LNCaP clone FGC (cell line): ENCODE measurements at regions not wholly inside any gene's neighbourhood (a gene's known extent, or its start where the extent isn't known, plus 50 kb on each side); places are given as distances from the start of the nearest gene placed in this dataset.

Source experiments
- DNase-seq: peaks from one replicate; pipeline ENCODE4 v3.0.0-alpha.2; 2011; ENCODE audit warnings: low read depth
- H3K4me3 ChIP-seq: 2 replicates; pipeline ENCODE4 v1.5.1; 2011; ENCODE audit warnings: mild to moderate bottlenecking, low read depth, low read length, control low read depth
- CTCF ChIP-seq: IDR thresholded peaks from 2 replicates; pipeline ENCODE4 v1.5.1; 2012; ENCODE audit warnings: mild to moderate bottlenecking; ENCODE audit not compliant: control insufficient read depth, insufficient read depth; ENCODE audit errors: extremely low read depth

DNA sequence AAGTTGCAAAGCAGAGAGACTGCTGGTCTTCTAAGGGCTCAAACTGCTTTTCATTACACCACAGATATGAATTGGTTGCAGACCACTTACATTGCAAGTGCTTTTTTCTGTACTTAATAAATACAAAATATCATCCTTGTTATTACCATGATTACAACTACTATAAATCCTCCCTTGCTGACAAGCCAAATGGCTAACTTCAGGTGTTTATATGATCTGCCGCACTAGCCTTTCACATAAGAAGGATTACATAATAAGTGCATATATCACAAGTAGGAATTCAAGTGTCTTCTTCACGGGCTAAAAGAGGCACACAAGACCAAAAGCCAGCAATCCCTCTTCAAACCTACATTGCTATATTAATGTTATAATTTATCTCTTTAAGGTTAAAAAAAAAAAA, 373.0 kb downstream of the ZEB2 start:
- no peak for DNase-seq
- TF ChIP-seq CTCF, result no peak
- H3K4me3 ChIP-seq, result no peak overlapping the region

DNA sequence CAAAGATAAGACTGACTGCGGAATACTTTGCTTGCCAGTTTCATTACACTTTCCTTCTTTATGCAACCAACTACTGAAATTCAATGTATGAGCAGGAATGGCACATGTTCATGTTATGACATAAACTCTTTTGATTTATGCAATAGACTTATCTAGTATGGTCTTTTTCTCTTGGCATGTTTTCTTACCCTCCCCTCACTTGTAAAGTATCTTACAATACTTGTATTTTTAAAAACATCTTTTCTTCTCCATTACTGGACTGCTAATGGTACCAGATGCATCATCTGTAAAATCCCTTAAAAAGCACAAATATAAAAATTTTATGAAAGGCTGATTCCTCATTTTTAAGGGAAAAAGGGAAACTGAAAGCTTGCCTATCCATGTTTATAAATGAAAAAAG, 373.8 kb downstream of the ZEB2 start:
- no peak overlapping the region for H3K4me3 ChIP-seq
- no peak for TF ChIP-seq CTCF
- DNase-seq, result no peak

DNA sequence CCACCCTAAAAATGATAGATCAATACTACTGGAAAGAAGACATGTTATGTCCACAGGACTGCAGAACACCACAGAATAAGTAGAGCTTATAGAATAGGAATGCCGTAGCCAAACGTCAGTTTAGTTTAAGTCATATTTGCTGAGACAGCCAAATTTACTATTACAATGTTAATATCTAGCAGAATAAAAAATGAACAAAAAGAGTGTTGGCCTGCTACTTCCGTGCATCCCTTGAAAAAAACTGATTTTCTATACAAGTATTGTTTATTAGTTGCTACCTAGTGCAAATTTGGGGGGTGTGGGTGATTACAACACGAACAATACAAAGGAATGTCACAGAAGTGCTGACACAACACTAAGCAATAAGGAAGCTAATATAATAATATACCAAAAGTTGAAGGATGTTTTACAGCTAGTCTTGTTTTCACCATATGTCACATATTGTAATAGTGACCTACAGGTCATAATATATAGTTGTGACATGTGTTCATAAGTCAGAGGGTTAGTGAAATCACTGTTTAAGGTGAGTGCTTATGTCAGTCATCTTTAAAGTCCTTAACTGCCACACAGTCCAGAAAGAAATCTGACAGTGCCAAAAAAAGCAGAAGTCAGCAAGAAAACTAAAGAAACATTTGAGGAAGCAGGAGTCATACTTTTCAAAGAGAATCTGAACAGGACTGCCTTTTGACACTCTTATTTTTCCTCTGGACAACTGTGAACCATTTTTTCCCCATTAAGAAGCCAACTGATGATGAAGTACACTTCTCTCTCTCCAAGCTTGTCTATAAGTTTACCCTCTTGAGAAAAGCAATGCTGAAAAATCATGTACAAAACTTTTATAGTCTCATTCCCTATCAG, 376.4 kb downstream of the ZEB2 start:
- TF ChIP-seq CTCF, result no peak
- no peak for DNase-seq
- no peak overlapping the region for H3K4me3 ChIP-seq

GRCh38 chr2:144140891-144141290, 379.0 kb downstream of the ZEB2 start:
- DNase-seq, result no peak
- no peak overlapping the region for H3K4me3 ChIP-seq
- TF ChIP-seq CTCF, result no peak

DNA sequence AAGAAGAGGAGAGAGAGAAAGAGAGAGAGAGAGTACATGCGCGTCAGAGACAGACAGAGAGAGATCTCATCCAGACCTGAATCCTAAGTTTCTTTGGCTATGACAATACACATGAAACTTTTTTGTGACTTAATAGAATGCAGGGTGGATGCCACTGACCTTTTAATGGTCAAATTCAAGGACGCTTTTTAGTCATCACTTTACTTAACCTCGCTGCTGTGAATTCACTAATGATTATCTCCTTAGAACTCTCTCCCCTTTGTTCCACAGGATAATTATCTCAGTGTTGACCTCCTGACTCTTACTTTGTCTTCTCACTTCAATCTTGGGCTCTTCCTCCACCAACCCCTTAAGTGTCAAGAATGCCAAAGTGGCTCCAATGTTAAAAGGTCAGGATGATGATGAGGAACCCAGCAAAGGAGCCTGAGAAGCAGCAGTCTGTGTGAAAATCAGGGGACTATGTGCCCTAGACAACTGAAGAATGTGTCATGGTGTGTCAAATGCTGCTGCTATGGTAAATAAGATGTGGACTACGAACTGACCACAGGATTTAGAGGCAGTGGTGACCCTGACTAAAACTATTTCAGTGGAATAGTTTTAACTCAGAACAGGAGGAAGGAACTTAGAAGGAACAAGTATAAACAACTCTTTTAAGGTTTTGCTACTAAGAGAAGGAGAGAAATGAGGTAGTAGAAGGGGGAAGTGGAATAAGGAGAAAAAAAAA, 382.1 kb downstream of the ZEB2 start:
- TF ChIP-seq CTCF, result no peak
- no peak for DNase-seq
- H3K4me3 ChIP-seq, result no peak overlapping the region

- TF ChIP-seq CTCF, result no peak
Observed at GRCh38 chr2:144137272-144137671, 382.6 kb downstream of the ZEB2 start.

More at GRCh38 chr2:144137272-144137671, 382.6 kb downstream of the ZEB2 start:
- no peak overlapping the region for H3K4me3 ChIP-seq
- DNase-seq, result no peak
